IPS DF 6.9 (cell line): ENCODE measurements at regions not wholly inside any gene's neighbourhood (a gene's known extent, or its start where the extent isn't known, plus 50 kb on each side); places are given as distances from the start of the nearest gene placed in this dataset.

ENCODE experiments used
- DNase-seq: peaks from one replicate; pipeline ENCODE4 v3.0.0-alpha.2; 2013; ENCODE audit warnings: low read depth, low spot score
- H3K27ac ChIP-seq: one replicate; pipeline ENCODE4 v1.5.1; 2013; ENCODE audit warnings: low read length, control low read depth
- H3K27me3 ChIP-seq: 2 replicates; pipeline ENCODE4 v1.6.1; 2013; ENCODE audit warnings: mild to moderate bottlenecking, low read length; ENCODE audit not compliant: control insufficient read depth, insufficient read depth
- H3K36me3 ChIP-seq: 2 replicates; pipeline ENCODE4 v1.6.1; 2013; ENCODE audit warnings: low read length; ENCODE audit not compliant: control insufficient read depth, insufficient read depth
- H3K4me1 ChIP-seq: 2 replicates; pipeline ENCODE4 v1.6.1; 2013; ENCODE audit warnings: low read length; ENCODE audit not compliant: control insufficient read depth, insufficient read depth
- H3K4me3 ChIP-seq: 2 replicates; pipeline ENCODE4 v1.5.1; 2013; ENCODE audit warnings: mild to moderate bottlenecking, low read length
- H3K9me3 ChIP-seq: 2 replicates; pipeline ENCODE4 v1.6.1; 2013; ENCODE audit warnings: low read length, inconsistent platforms; ENCODE audit not compliant: control insufficient read depth, insufficient read depth
- WGBS: extraction: QIAGEN DNeasy Blood & Tissue Kit; methylation state at CpG from one replicate; pipeline ENCODE4 v1.1.7; 2013; ENCODE audit warnings: mixed read lengths, missing lambda C conversion rate; ENCODE audit not compliant: insufficient read length, insufficient coverage; 5-methylcytosine and 5-hydroxymethylcytosine counted together

DNA sequence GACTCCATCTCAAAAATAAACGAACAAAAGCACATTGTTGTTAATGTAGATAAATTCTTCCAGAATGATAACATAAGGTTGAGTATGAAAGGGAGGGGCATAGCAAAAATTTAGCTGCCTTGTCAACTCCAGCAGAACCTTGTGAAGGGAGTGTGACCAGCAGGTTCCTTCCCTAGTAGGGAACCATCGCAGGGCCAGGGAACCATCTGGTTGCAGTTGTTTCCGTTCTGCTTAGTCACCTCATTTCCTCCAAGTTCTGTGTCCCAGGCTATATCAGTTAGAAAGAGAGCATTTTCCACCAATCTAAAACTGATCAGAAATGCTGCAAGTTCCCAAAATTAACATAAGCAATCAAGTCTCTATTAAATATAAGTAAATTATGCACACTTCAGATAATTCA lies 126.7 kb upstream of the BLID start:
- WGBS, result no CpG with 5 or more reads among the region's 3 CpGs
- H3K36me3 ChIP-seq, result no peaks in the 10 kb centered on the region
- no peaks in the 10 kb centered on the region for H3K4me1 ChIP-seq
- no peak overlapping the region for H3K4me3 ChIP-seq
- DNase-seq, result no peak
- no peaks in the 10 kb centered on the region for H3K9me3 ChIP-seq
- H3K27me3 ChIP-seq, result no peaks in the 10 kb centered on the region
- no peak overlapping the region for H3K27ac ChIP-seq

DNA sequence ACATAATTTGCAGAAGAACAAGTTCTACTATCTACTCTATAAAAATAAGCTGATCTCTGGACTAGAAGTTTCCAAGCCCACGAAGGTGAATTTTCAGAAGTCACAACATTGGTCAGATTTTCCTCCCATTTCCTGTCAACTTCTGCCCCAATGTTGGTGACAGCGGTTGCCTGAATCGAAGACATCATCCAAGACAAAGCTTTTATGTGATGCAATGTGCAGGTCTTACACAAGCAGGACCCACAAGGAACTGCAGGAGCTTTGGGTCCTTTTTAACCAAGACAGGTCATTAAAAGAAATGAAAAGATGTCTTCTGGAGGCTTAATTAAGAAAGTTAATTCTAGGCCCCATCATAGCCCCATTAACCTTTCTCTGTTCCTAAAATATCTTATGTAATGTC lies 125.6 kb upstream of the BLID start:
- no peak for DNase-seq
- no peaks in the 10 kb centered on the region for H3K36me3 ChIP-seq
- no peak overlapping the region for H3K27ac ChIP-seq
- no peaks in the 10 kb centered on the region for H3K9me3 ChIP-seq
- H3K27me3 ChIP-seq, result no peaks in the 10 kb centered on the region
- no peak overlapping the region for H3K4me3 ChIP-seq
- no CpG with 5 or more reads among the region's 3 CpGs for WGBS
- no peaks in the 10 kb centered on the region for H3K4me1 ChIP-seq

DNA sequence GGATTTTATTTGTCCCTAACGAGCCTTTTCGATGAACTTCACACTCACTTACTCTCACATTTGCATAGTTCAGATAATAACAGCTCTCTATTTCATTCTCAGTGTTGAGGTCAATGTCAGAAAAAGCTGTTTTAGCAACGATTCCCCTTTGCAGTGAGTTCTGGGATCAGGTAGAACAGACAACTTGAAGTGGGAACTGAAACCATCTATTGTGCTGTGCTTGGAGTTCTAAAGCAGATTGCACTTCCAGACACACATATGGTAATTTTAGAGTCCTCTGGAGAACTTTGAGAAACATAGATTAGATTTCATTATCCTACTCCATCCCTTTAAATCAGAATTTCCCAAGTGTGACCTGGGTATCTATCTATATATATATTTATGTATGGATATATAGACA lies 124.6 kb upstream of the BLID start:
- Histone ChIP-seq H3K4me3 (no peak overlapping the region), H3K27ac (no peak overlapping the region), H3K4me1 (no peaks in the 10 kb centered on the region), H3K27me3 (no peaks in the 10 kb centered on the region), H3K36me3 (no peaks in the 10 kb centered on the region), H3K9me3 (no peaks in the 10 kb centered on the region)
- no CpG with 5 or more reads among the region's 3 CpGs for WGBS
- DNase-seq, result no peak

DNA sequence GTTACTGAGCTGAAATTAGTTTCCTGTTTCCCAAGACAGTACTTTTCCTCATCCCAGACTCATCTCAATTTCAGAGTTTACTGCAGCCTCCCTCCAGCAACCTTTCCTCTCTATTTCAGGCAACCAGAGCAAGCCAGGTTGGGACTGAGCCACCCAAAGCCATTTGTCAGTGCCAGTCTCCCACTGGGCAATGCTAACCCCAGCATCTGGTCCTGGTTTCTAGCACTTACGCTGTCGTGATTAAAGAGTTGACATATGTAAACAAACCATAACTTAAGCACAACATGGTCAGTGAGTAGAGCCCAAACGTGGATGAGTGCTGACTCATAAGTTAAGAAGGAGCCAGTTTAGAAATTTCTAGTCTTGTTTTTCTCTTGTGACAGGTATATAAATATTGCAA lies 119.6 kb upstream of the BLID start:
- H3K4me3 ChIP-seq, result no peak overlapping the region
- no peaks in the 10 kb centered on the region for H3K36me3 ChIP-seq
- H3K27ac ChIP-seq, result no peak overlapping the region
- no peak for DNase-seq
- no peaks in the 10 kb centered on the region for H3K4me1 ChIP-seq
- H3K27me3 ChIP-seq, result no peaks in the 10 kb centered on the region
- no CpG with 5 or more reads among the region's 3 CpGs for WGBS
- H3K9me3 ChIP-seq, result no peaks in the 10 kb centered on the region

DNA sequence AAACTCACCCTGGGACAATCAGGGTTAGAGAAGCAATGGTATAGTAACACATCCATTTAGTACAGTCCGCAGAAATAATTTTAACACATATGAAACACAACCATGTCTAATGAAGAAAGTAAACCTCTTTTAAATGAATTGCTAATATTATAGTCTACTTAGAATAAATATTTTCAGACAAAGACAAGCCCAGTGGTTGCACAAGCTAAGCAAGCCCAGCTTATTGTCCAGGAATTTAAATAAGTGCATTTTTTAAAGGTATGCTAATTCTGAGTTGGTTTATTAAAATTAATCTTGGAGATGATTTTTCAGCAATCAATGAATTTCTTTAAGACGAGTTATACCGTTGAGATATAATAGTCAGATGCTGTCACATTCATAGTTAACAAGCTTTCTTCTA lies 118.8 kb upstream of the BLID start:
- H3K4me1 ChIP-seq, result peaks cover 2% of the 10 kb centered on the region; the same call in 1 of the 2 replicates
- H3K9me3 ChIP-seq, result no peaks in the 10 kb centered on the region
- no peak overlapping the region for H3K4me3 ChIP-seq
- no peaks in the 10 kb centered on the region for H3K27me3 ChIP-seq
- no peak overlapping the region for H3K27ac ChIP-seq
- no peaks in the 10 kb centered on the region for H3K36me3 ChIP-seq
- no peak for DNase-seq
- no CpG with 5 or more reads among the region's 3 CpGs for WGBS

DNA sequence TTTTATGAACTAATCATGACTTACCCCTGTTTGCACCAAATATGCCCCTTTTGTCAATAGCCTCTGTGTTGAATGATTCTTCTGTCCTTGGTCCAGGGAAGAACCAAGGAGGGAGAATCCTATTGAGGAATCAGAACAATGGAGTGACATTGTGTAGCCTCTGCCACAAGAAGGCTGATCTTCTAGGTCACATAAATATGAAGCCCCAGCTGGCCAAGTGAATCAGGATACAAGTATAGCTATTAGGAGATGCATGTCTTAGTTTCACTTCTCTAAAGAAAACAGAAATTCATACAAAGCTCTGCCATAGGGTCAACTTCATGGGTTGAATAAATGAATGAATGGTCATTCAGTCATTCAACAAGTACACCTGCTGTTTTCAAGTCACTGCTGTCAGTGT lies 118.2 kb upstream of the BLID start:
- no peak overlapping the region for H3K27ac ChIP-seq

DNA sequence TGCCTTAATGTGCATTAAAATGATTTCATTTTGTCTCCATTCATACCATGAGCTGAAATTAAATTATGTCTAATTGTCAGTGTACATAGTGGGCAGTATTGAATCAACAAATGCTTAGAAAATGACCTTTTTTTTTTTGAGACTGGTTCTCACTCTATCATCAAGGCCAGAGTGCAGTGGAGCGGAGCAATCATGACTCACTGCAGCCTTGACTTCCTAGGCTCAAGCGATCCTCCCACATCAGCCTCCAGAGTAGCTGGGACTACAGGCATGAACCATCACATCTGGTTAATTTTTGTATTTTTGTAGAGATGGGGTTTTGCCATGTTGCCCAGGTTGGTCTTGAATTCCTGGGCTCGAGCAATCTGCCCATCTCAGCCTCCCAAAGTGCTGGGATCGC lies 117.0 kb upstream of the BLID start:
- no peak overlapping the region for H3K4me3 ChIP-seq
- H3K36me3 ChIP-seq, result no peaks in the 10 kb centered on the region
- no peaks in the 10 kb centered on the region for H3K27me3 ChIP-seq
- DNase-seq, result no peak
- no peak overlapping the region for H3K27ac ChIP-seq
- H3K4me1 ChIP-seq, result peaks cover 2% of the 10 kb centered on the region; the same call in 1 of the 2 replicates
- WGBS, result no CpG with 5 or more reads among the region's 4 CpGs
- no peaks in the 10 kb centered on the region for H3K9me3 ChIP-seq

More for the DNA sequence above, 118.2 kb upstream of the BLID start:
- Histone ChIP-seq H3K36me3 (no peaks in the 10 kb centered on the region), H3K4me1 (peaks cover 2% of the 10 kb centered on the region; the same call in 1 of the 2 replicates), H3K9me3 (no peaks in the 10 kb centered on the region), H3K4me3 (no peak overlapping the region), H3K27me3 (no peaks in the 10 kb centered on the region)
- DNase-seq, result no peak

DNA sequence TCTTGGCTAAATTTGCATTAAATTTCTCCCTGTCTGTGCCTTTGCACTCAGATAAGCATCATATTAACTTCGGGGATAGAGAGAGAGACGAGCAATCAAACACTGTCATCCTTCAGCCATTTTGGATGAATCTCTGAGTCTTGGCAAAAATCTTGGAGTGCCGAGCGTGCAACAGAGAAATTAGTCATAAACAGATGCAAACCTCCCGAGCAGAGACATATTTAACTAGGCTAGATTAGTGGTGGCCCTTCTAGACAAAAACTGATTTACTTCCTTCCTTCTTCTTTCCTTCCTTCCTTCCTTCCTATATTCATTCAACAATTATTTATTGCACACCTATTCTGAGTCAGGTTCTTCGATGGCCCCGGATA lies 114.4 kb upstream of the BLID start:
- Histone ChIP-seq H3K4me3 (no peak overlapping the region), H3K9me3 (no peaks in the 10 kb centered on the region), H3K27me3 (no peaks in the 10 kb centered on the region), H3K4me1 (peaks cover 2% of the 10 kb centered on the region; the same call in 1 of the 2 replicates), H3K27ac (no peak overlapping the region), H3K36me3 (no peaks in the 10 kb centered on the region)
- no peak for DNase-seq
- no CpG with 5 or more reads among the region's 7 CpGs for WGBS

DNA sequence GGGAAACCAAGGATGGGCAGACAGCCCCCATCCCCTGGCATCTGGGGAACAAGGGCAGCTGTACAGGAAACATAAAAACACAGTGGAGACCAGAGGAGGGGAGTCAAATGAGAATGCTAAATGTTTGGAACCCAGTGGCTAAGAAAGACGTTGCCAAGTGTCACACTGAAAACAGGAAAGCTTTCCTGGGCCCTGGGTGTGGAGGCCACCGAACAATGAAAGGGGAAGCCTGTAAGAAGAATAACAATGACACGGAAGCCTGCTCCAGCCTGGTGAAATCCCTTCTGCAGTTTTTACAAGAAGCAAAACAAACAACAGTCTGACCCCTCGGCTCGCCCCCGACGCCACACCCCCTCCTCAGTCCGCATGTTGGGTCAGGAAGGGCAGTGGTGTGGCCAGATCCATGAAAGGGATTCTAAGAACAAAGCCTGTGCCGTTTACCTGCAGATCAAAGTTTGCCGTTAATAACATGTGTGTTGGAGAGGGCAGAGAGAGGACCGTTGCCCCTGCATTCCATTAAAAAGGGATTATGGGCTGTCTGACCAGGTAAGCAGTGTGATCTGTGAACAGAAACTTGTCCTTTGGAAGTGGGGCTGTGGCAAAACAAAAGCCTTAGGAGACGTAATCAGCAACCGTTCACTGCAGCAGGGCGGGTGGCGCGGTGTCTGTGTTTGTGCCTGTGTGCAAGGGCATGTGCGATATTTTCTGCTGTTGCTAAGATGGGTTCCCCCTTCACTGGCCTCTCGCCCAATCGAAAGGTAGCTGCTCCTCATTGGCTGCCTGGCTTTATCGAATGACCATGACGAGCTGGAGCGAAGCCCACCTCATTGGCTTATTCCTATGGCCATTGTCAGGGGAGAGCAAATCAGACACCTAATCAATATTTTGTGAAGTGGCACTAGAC lies 113.7 kb upstream of the BLID start:
- no peak overlapping the region for H3K4me3 ChIP-seq
- peak; percentile 33 for DNase-seq
- H3K27ac ChIP-seq, result peak overlapping the region; percentile 41
- H3K36me3 ChIP-seq, result no peaks in the 10 kb centered on the region
- WGBS, result no CpG with 5 or more reads among the region's 22 CpGs
- H3K4me1 ChIP-seq, result peaks cover 2% of the 10 kb centered on the region; the same call in 1 of the 2 replicates
- H3K27me3 ChIP-seq, result no peaks in the 10 kb centered on the region
- H3K9me3 ChIP-seq, result no peaks in the 10 kb centered on the region

DNA sequence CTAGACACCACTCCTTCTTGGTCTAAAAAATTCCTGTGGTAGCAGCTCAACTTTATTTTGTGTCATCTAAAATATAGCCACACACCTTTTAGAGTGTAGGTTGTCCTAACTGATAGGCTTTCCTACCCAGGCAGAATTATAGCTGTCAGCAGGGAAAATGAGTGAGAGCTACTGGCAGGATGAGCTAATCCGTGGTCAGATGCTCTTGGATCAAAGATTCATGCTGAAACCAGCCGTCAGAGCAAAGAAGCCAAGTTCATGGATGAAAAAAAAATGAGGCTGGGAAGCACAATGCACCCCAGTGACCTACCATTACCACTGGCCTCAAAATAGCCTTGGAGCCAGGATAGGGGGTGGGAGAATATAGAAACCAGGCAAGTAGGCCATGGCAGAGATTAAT lies 113.1 kb upstream of the BLID start:
- DNase-seq, result no peak
- H3K27ac ChIP-seq, result peak overlapping the region; percentile 41
- no peaks in the 10 kb centered on the region for H3K27me3 ChIP-seq
- no peak overlapping the region for H3K4me3 ChIP-seq
- H3K9me3 ChIP-seq, result no peaks in the 10 kb centered on the region
- no CpG with 5 or more reads among the region's 2 CpGs for WGBS
- no peaks in the 10 kb centered on the region for H3K36me3 ChIP-seq
- peaks cover 2% of the 10 kb centered on the region; the same call in 1 of the 2 replicates for H3K4me1 ChIP-seq
